ENCODE measurements at regions not wholly inside any gene's neighbourhood (a gene's known extent, or its start where the extent isn't known, plus 50 kb on each side); places are given as distances from the start of the nearest gene placed in this dataset.

- no peak overlapping the region for H3K4me3 ChIP-seq (replicated peaks; ENCODE audit: low read depth, low read length)
- DNase-seq (ENCODE audit: low read depth): no peak
- TF ChIP-seq CTCF (IDR thresholded peaks at IDR 0.05; ENCODE audit: low read length, missing control alignments): no peak
These were observed 77.2 kb upstream of the ARID1B start for GRCh38 chr6:156699935-156700334.

- no peak for TF ChIP-seq CTCF (IDR thresholded peaks at IDR 0.05; ENCODE audit: low read length, missing control alignments)
- H3K4me3 ChIP-seq (replicated peaks; ENCODE audit: low read depth, low read length): no peak overlapping the region
- peak; percentile 76 for DNase-seq (ENCODE audit: low read depth)
These were observed 78.2 kb upstream of the ARID1B start for GRCh38 chr6:156699017-156699421.

GRCh38 chr6:156698239-156699016 is 78.8 kb upstream of the ARID1B start:
- H3K4me3 ChIP-seq (replicated peaks; ENCODE audit: low read depth, low read length): no peak overlapping the region
- TF ChIP-seq CTCF (IDR thresholded peaks at IDR 0.05; ENCODE audit: low read length, missing control alignments): no peak
- DNase-seq (ENCODE audit: low read depth): no peak

- TF ChIP-seq CTCF (IDR thresholded peaks at IDR 0.05; ENCODE audit: low read length, missing control alignments): no peak
- no peak overlapping the region for H3K4me3 ChIP-seq (replicated peaks; ENCODE audit: low read depth, low read length)
- no peak for DNase-seq (ENCODE audit: low read depth)
These were observed 79.8 kb upstream of the ARID1B start for GRCh38 chr6:156697225-156697830.

GRCh38 chr6:156695742-156696141 is 81.4 kb upstream of the ARID1B start:
- no peak overlapping the region for H3K4me3 ChIP-seq (replicated peaks; ENCODE audit: low read depth, low read length)
- no peak for DNase-seq (ENCODE audit: low read depth)
- TF ChIP-seq CTCF (IDR thresholded peaks at IDR 0.05; ENCODE audit: low read length, missing control alignments): no peak

GRCh38 chr6:156694679-156695078 is 82.5 kb upstream of the ARID1B start:
- DNase-seq (ENCODE audit: low read depth): no peak
- H3K4me3 ChIP-seq (replicated peaks; ENCODE audit: low read depth, low read length): no peak overlapping the region
- no peak for TF ChIP-seq CTCF (IDR thresholded peaks at IDR 0.05; ENCODE audit: low read length, missing control alignments)
